ENCODE measurements at regions not wholly inside any gene's neighbourhood (a gene's known extent, or its start where the extent isn't known, plus 50 kb on each side); places are given as distances from the start of the nearest gene placed in this dataset.
A peak's percentile ranks its signal among the peaks of the same experiment; 100 is the strongest.
"Not testable (repeated sequence)": the region's sequence is repeated elsewhere in the genome, so short reads cannot be mapped to it uniquely, and the experiment has no call there.

DNA sequence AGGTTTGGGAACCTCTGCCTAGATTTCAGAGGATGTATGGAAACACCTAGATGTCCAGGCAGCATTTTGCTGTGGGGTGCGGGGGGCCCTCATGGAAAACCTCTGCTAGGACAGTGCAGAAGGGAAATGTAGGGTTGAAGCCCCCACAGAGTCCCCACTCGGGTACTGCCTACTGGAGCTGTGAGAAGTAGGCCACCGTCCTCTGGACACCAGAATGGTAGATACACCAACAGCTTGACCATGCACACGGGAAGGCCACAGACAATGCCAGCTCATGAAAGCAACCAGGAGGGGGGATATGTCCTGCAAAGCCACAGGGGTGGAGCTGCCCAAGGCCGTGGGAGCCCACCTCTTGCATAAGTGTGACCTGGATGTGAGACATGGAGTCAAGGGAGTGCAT lies 1336.5 kb downstream of the SPATA31A7 start:
- H3K4me3 ChIP-seq (ENCODE audit: low read depth, low read length); DNase-seq (ENCODE audit: low read depth): not testable (repeated sequence)

DNA sequence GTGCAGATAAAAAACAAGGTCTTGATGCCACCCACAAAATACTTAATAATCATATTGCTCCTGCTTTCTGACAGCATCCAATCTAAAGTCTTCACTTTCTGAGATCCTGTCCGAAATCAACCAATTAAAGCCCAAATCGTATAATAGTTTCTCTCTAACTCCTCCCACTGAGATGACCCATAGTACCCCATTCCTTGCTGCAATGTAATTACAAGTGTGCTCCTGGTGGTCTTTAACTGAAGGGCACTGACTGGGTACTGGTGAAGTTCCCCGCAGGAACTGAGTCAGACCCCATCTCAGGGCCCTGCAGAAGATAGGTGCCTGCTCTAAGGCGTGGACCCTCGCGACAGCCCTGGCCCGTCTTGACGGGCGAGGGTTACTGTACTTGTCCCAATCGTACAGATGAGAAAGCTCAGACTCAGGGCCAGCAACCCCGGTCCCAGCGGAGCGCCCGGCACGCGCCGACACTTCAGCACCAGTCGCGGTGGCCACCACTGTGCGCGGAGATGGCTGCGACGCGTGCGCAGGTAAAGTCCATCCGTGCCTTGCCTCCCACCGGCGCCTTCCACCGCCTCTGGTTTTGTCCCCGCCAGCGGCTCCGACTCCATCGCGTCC lies 1342.4 kb downstream of the SPATA31A7 start:
- peak overlapping the region; percentile 48 for H3K4me3 ChIP-seq (ENCODE audit: low read depth, low read length)
- not testable (repeated sequence) for DNase-seq (ENCODE audit: low read depth)

GRCh38 chr9:62532777-62533173 lies 1342.9 kb downstream of the SPATA31A7 start:
- H3K4me3 ChIP-seq (ENCODE audit: low read depth, low read length): peak overlapping the region; percentile 41
- not testable (repeated sequence) for DNase-seq (ENCODE audit: low read depth)

DNA sequence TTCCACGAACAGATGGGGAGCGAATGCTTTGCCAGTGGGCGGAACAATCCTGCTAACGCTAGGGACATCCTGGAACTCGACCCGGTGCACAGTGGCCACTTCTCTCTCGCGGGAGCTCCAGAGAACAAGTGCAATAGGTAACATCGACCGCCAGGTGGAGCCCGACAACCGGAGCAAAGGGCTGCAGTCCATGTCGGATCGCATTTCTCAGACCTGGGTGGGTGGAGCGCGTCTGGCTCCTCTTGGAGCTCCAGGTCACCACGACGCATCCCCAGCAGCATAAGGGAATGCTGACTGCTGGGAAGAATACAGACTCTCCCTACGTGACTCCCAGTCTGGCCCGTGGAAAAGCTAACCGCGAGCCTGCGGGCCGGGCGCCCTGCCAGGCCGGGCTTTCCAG lies 1360.7 kb downstream of the SPATA31A7 start:
- DNase-seq (ENCODE audit: low read depth); H3K4me3 ChIP-seq (ENCODE audit: low read depth, low read length): not testable (repeated sequence)
- TF ChIP-seq, protein P1, sequence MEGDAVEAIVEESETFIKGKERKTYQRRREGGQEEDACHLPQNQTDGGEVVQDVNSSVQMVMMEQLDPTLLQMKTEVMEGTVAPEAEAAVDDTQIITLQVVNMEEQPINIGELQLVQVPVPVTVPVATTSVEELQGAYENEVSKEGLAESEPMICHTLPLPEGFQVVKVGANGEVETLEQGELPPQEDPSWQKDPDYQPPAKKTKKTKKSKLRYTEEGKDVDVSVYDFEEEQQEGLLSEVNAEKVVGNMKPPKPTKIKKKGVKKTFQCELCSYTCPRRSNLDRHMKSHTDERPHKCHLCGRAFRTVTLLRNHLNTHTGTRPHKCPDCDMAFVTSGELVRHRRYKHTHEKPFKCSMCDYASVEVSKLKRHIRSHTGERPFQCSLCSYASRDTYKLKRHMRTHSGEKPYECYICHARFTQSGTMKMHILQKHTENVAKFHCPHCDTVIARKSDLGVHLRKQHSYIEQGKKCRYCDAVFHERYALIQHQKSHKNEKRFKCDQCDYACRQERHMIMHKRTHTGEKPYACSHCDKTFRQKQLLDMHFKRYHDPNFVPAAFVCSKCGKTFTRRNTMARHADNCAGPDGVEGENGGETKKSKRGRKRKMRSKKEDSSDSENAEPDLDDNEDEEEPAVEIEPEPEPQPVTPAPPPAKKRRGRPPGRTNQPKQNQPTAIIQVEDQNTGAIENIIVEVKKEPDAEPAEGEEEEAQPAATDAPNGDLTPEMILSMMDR (conservative IDR thresholded peaks at IDR 0.05; ENCODE audit: low read depth, low read length): peak; percentile 15

GRCh38 chr9:62560603-62561002 lies 1370.8 kb downstream of the SPATA31A7 start:
- not testable (repeated sequence) for H3K4me3 ChIP-seq (ENCODE audit: low read depth, low read length); DNase-seq (ENCODE audit: low read depth)

- DNase-seq (ENCODE audit: low read depth); H3K4me3 ChIP-seq (ENCODE audit: low read depth, low read length): not testable (repeated sequence)
Measured at GRCh38 chr9:62565132-62565531, 1375.3 kb downstream of the SPATA31A7 start.

DNA sequence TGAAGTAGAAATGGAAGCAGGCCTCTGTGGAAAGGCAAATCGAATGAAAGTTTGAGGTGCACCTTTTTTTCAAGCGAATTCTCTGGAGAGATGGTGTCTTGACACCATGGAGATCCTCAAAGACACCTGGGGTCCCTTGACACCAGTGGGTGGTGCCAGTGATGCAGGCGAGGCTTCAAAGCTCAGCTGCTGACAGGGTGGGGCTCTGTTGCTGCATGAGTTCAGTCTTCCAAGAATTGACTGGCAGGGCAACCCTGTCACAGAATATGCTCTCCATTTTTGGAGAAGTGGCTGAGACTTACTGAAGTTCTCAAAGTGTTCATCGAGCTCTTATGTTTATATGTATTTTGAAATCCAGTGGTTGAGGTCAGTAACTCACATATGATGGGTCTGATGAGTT lies 1376.6 kb downstream of the SPATA31A7 start:
- not testable (repeated sequence) for DNase-seq (ENCODE audit: low read depth); H3K4me3 ChIP-seq (ENCODE audit: low read depth, low read length)

GRCh38 chr9:62597128-62597527 lies 1407.3 kb downstream of the SPATA31A7 start:
- not testable (repeated sequence) for H3K4me3 ChIP-seq (ENCODE audit: low read depth, low read length); DNase-seq (ENCODE audit: low read depth)
